ENCODE measurements at regions not wholly inside any gene's neighbourhood (a gene's known extent, or its start where the extent isn't known, plus 50 kb on each side); places are given as distances from the start of the nearest gene placed in this dataset.

GRCh38 chr13:106736941-106737340 is 169.0 kb upstream of the ARGLU1 start:
- no peak for DNase-seq

- no peak for DNase-seq
Observed at GRCh38 chr13:106734198-106734597, 166.3 kb upstream of the ARGLU1 start.

GRCh38 chr13:106723036-106723435 is 155.1 kb upstream of the ARGLU1 start:
- no peak for DNase-seq

GRCh38 chr13:106722620-106723019 is 154.7 kb upstream of the ARGLU1 start:
- no peak for DNase-seq

GRCh38 chr13:106721599-106721998 is 153.7 kb upstream of the ARGLU1 start:
- no peak for DNase-seq

- no peak for DNase-seq
Observed at GRCh38 chr13:106714271-106714982, 146.5 kb upstream of the ARGLU1 start.

- no peak for DNase-seq
Observed at GRCh38 chr13:106712381-106712780, 144.4 kb upstream of the ARGLU1 start.

- no peak for DNase-seq
Observed at GRCh38 chr13:106710266-106710665, 142.3 kb upstream of the ARGLU1 start.

- DNase-seq, result no peak
Observed at GRCh38 chr13:106709522-106709921, 141.6 kb upstream of the ARGLU1 start.

- DNase-seq, result no peak
Observed at GRCh38 chr13:106702505-106702904, 134.6 kb upstream of the ARGLU1 start.

GRCh38 chr13:106701771-106702341 is 133.9 kb upstream of the ARGLU1 start:
- no peak for DNase-seq

- DNase-seq, result no peak
Observed at GRCh38 chr13:106700439-106700838, 132.5 kb upstream of the ARGLU1 start.

GRCh38 chr13:106700007-106700406 is 132.1 kb upstream of the ARGLU1 start:
- DNase-seq, result no peak

- DNase-seq, result no peak
Observed at GRCh38 chr13:106699311-106699710, 131.4 kb upstream of the ARGLU1 start.

- no peak for DNase-seq
Observed at GRCh38 chr13:106696719-106697118, 128.8 kb upstream of the ARGLU1 start.

- no peak for DNase-seq
Observed at GRCh38 chr13:106696140-106696539, 128.2 kb upstream of the ARGLU1 start.

GRCh38 chr13:106695139-106695538 is 127.2 kb upstream of the ARGLU1 start:
- DNase-seq, result no peak

- no peak for DNase-seq
Observed at GRCh38 chr13:106691861-106692260, 123.9 kb upstream of the ARGLU1 start.

- no peak for DNase-seq
Observed at GRCh38 chr13:106691341-106691740, 123.4 kb upstream of the ARGLU1 start.

GRCh38 chr13:106690779-106691178 is 122.8 kb upstream of the ARGLU1 start:
- no peak for DNase-seq

GRCh38 chr13:106689906-106690305 is 122.0 kb upstream of the ARGLU1 start:
- DNase-seq, result no peak

- no peak for DNase-seq
Observed at GRCh38 chr13:106688940-106689339, 121.0 kb upstream of the ARGLU1 start.

GRCh38 chr13:106686163-106686562 is 118.2 kb upstream of the ARGLU1 start:
- DNase-seq, result no peak

- DNase-seq, result no peak
Observed at GRCh38 chr13:106685143-106685542, 117.2 kb upstream of the ARGLU1 start.

- no peak for DNase-seq
Observed at GRCh38 chr13:106683918-106684317, 116.0 kb upstream of the ARGLU1 start.

Data from NCI-H774 (cell line).